Spleen (tissue), 3 donors: ENCODE measurements at regions not wholly inside any gene's neighbourhood (a gene's known extent, or its start where the extent isn't known, plus 50 kb on each side); places are given as distances from the start of the nearest gene placed in this dataset.
A peak's percentile ranks its signal among the peaks of the same experiment; 100 is the strongest.

ENCODE experiments used
- POLR2A ChIP-seq, 3 donors: fragments of 450-650 bp; IDR thresholded peaks; one replicate each; pipeline ENCODE4 v1.5.1; 2017; ENCODE audit warnings: antibody characterized with exemption in 3 of 3, mild to moderate bottlenecking in 1 of 3
- POLR2AphosphoS5 ChIP-seq, 3 donors: sonication (generic); formaldehyde crosslinking; IDR thresholded peaks; one replicate each; pipeline ENCODE4 v1.5.1; 2017; ENCODE audit warnings: antibody characterized with exemption in 3 of 3

- no peak for TF ChIP-seq POLR2A (IDR thresholded peaks at IDR 0.05)
- TF ChIP-seq POLR2AphosphoS5 (IDR thresholded peaks at IDR 0.05): peak in 2 of 3 donors; percentile 84 to 87
Measured at GRCh38 chr22:46084943-46085827, 65.1 kb upstream of the PPARA start.
